Immature natural killer cell (primary cell): ENCODE measurements at regions not wholly inside any gene's neighbourhood (a gene's known extent, or its start where the extent isn't known, plus 50 kb on each side); places are given as distances from the start of the nearest gene placed in this dataset.

Experiments
- DNase-seq, 3 donors: peaks; one replicate each; pipeline ENCODE4 v3.0.0; 2022; ENCODE audit warnings: mixed read lengths in 1 of 3
- H3K27ac Mint-ChIP-seq, 6 donors: one replicate each; pipeline ENCODE4 v1.8.0; 2020; ENCODE audit warnings: mixed read lengths in 6 of 6, mild to moderate bottlenecking in 5 of 6, inconsistent platforms in 4 of 6, moderate library complexity in 3 of 6
- H3K27me3 Mint-ChIP-seq, 3 donors: one replicate each; pipeline ENCODE4 v1.8.0; 2020 to 2021; ENCODE audit warnings: low read depth in 3 of 3, mild to moderate bottlenecking in 3 of 3, mixed read lengths in 3 of 3, moderate library complexity in 3 of 3, inconsistent platforms in 1 of 3
- H3K36me3 Mint-ChIP-seq, 3 donors: one replicate each; pipeline ENCODE4 v1.8.0; 2020; ENCODE audit warnings: mixed read lengths in 3 of 3, inconsistent platforms in 2 of 3, mild to moderate bottlenecking in 2 of 3
- H3K4me1 Mint-ChIP-seq, 2 donors: one replicate each; pipeline ENCODE4 v1.8.0; 2020; ENCODE audit warnings: inconsistent platforms in 2 of 2, mild to moderate bottlenecking in 2 of 2, mixed read lengths in 2 of 2, moderate library complexity in 1 of 2
- H3K4me3 Mint-ChIP-seq, 5 donors: one replicate each; pipeline ENCODE4 v1.8.0; 2020; ENCODE audit warnings: mild to moderate bottlenecking in 5 of 5, mixed read lengths in 5 of 5, inconsistent platforms in 3 of 5, moderate library complexity in 3 of 5
- H3K9me3 Mint-ChIP-seq, 6 donors: one replicate each; pipeline ENCODE4 v1.8.0; 2020; ENCODE audit warnings: mild to moderate bottlenecking in 6 of 6, mixed read lengths in 6 of 6, inconsistent platforms in 4 of 6, moderate library complexity in 3 of 6

DNA sequence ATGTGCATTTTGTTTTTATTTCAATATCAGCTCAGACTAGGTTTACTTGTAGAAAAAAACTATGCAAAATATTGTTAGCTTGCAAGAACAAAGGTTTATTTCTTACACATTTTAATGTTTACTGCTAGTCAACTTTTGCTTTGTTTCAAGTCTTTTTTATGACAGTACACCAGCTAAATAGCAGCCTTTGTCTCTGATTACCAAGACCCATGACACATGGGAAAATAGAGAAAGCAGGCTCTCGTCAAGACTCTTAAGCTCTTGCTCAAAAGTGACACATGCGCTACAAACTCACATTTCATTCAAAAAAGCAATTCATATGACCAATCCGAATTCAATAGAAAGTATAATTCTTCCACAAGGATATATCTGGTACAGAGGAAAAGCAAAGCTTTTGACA is 642.3 kb upstream of the SLITRK1 start:
- no peak for DNase-seq
- Mint-ChIP-seq H3K4me1 (no peaks in the 10 kb centered on the region), H3K27ac (no peak overlapping the region), H3K4me3 (no peak overlapping the region), H3K36me3 (no peaks in the 10 kb centered on the region), H3K9me3 (peaks cover 0 to 15% (median 4%) of the 10 kb centered on the region in 6 donors), H3K27me3 (peaks cover 0 to 2% (median 1%) of the 10 kb centered on the region in 3 donors)

DNA sequence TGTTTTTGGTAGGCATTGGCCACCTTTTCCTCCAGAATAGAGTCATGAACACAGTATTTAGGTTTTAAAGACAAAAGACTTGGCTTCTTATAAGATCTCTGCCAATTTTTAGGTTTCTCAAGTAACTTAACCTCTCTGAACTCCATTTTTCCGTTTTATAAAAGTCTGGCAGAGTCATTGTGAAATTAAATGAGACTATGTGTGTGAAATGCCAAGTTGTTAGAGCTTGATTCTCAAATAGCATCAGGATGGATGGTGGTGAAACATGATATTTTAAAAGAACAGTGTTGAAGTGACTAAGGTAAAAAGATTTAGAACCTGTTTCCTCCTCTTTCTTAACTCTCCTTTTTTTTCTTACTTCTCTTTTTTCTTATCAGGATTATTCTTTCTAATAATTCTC is 617.7 kb upstream of the SLITRK1 start:
- H3K9me3 Mint-ChIP-seq = peaks cover 1 to 18% (median 9%) of the 10 kb centered on the region in 6 donors
- no peak overlapping the region for H3K27ac Mint-ChIP-seq
- H3K27me3 Mint-ChIP-seq = no peaks in the 10 kb centered on the region
- H3K4me1 Mint-ChIP-seq = no peaks in the 10 kb centered on the region
- no peak overlapping the region for H3K4me3 Mint-ChIP-seq
- no peak for DNase-seq
- peaks cover 0 to 3% (median 0%) of the 10 kb centered on the region in 3 donors for H3K36me3 Mint-ChIP-seq

DNA sequence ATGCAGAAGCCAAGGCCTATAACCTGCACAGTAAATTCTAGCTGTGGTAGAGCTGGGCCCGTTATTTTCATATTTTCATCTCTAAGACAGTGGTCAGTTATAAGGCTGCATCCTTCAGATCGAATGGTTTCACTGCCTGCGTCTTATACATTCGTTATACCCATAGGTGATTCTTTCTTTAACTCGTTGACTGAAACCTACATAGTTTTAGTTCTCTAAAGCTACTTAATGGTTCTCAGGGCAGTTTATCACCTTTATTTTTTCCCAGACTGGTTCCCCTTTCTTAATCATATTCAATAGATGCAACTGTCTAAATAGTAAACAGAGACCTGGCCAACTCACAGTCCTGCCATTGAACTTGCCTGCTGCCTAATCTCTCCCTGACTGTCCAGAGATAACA is 615.3 kb upstream of the SLITRK1 start:
- no peak overlapping the region for H3K27ac Mint-ChIP-seq
- no peak overlapping the region for H3K4me3 Mint-ChIP-seq
- no peaks in the 10 kb centered on the region for H3K36me3 Mint-ChIP-seq
- no peak for DNase-seq
- H3K4me1 Mint-ChIP-seq = no peaks in the 10 kb centered on the region
- no peaks in the 10 kb centered on the region for H3K27me3 Mint-ChIP-seq
- H3K9me3 Mint-ChIP-seq = peaks cover 6 to 18% (median 9%) of the 10 kb centered on the region in 6 donors

DNA sequence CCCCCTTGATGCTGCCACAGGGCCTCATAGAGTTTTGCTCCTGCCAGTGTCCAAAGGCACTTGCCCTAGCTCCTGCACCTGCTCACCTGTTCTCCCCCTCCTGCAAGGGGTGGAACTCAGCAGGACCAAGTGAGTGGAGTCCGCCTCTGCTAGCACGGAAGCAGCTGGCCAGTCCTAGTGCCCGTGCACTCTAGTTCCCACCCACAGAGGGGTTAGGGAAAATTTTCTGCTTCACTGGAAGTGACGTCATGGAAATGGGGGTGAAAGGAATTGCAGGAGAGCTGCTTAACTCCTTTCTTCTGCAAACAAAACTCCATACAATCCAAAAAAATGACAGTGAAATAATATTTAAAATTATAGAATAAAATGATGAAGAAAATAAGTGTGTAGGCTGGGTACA is 609.7 kb upstream of the SLITRK1 start:
- no peak overlapping the region for H3K4me3 Mint-ChIP-seq
- no peaks in the 10 kb centered on the region for H3K27me3 Mint-ChIP-seq
- no peak overlapping the region for H3K27ac Mint-ChIP-seq
- H3K9me3 Mint-ChIP-seq = peaks cover 0 to 19% (median 6%) of the 10 kb centered on the region in 6 donors
- no peaks in the 10 kb centered on the region for H3K4me1 Mint-ChIP-seq
- DNase-seq = no peak
- no peaks in the 10 kb centered on the region for H3K36me3 Mint-ChIP-seq

DNA sequence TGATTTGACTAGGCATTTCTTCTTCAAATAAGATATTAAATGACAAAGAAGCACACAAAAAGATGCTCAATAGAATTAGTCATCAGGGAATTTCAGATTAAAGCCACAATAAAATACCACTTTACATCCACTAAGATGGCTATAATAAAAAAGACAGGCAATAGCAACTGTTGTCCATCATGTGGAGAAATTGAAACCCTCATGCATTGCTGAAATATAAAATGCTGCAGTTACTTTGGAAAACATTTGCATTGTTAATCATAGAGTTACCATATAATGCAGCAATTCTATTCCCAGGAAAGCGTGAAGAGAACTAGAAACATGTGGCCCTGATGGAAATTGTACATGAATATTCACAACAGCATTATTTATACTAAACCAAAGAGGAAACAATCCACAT is 605.5 kb upstream of the SLITRK1 start:
- no peak overlapping the region for H3K27ac Mint-ChIP-seq
- H3K36me3 Mint-ChIP-seq = no peaks in the 10 kb centered on the region
- no peak for DNase-seq
- no peaks in the 10 kb centered on the region for H3K4me1 Mint-ChIP-seq
- no peaks in the 10 kb centered on the region for H3K27me3 Mint-ChIP-seq
- no peak overlapping the region for H3K4me3 Mint-ChIP-seq
- peaks cover 0 to 12% (median 6%) of the 10 kb centered on the region in 6 donors for H3K9me3 Mint-ChIP-seq

DNA sequence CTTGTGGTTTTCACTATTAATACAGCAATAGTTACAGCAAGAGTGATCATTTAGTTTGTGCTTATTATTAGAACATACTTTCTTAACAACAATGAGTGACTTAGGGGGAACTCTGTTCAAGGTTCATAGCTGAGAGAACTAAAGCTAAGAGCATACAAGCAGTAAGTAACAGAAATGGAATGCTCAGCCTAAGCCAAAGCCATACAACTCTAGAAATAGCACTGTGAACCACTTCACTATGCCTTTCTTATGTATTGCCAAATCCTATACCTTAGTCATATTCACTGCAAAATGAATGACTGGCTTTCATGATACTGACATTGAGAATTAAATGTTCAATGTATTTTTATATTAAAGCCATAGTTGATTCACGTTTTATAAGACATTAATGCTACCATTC is 599.7 kb upstream of the SLITRK1 start:
- peaks cover 0 to 11% (median 7%) of the 10 kb centered on the region in 6 donors for H3K9me3 Mint-ChIP-seq
- H3K27me3 Mint-ChIP-seq = no peaks in the 10 kb centered on the region
- H3K27ac Mint-ChIP-seq = no peak overlapping the region
- H3K36me3 Mint-ChIP-seq = no peaks in the 10 kb centered on the region
- H3K4me1 Mint-ChIP-seq = no peaks in the 10 kb centered on the region
- H3K4me3 Mint-ChIP-seq = no peak overlapping the region
- no peak for DNase-seq

DNA sequence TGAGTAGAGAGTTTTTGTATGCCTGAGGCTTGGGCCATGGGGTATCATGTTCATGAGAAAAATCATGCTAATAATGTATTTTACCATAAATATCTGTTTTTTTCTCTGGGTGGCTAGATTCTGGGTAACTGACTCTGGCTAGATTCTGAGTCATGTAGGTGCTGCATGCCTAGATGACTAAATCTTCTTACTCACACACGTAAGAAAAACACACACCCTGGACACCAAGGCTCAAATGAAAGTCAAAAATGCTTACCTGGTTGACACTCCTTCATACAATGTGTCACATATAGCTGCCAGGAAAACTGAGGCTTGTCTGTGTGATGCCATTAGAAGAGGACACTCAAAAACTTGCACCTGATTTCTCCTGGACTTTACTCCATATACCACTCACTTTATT is 597.4 kb upstream of the SLITRK1 start:
- no peak overlapping the region for H3K4me3 Mint-ChIP-seq
- H3K4me1 Mint-ChIP-seq = no peaks in the 10 kb centered on the region
- H3K27me3 Mint-ChIP-seq = peaks cover 0 to 2% (median 0%) of the 10 kb centered on the region in 3 donors
- DNase-seq = no peak
- H3K27ac Mint-ChIP-seq = no peak overlapping the region
- H3K9me3 Mint-ChIP-seq = peaks cover 7 to 19% (median 14%) of the 10 kb centered on the region in 6 donors
- no peaks in the 10 kb centered on the region for H3K36me3 Mint-ChIP-seq

DNA sequence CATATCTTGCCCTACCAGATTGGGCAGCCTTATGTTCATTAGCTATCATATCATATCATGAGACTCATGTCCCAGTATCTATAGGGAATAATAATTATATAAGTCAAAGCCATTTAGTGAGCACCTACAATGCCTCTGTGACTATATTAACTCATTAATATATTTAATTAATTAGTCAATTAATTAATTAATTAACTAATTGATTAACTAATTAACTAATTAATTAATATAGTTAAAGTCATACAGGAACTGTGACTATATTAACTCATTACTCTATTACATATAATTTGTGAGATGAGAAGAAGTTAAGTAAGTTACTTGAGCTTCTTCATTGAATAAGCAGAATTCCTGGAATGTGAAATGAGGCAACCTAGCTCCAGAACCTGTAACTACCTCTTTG is 588.3 kb upstream of the SLITRK1 start:
- H3K4me3 Mint-ChIP-seq = no peak overlapping the region
- H3K36me3 Mint-ChIP-seq = no peaks in the 10 kb centered on the region
- H3K27ac Mint-ChIP-seq = no peak overlapping the region
- peaks cover 0 to 2% (median 0%) of the 10 kb centered on the region in 3 donors for H3K27me3 Mint-ChIP-seq
- H3K4me1 Mint-ChIP-seq = no peaks in the 10 kb centered on the region
- no peak for DNase-seq
- peaks cover 0 to 17% (median 10%) of the 10 kb centered on the region in 6 donors for H3K9me3 Mint-ChIP-seq

DNA sequence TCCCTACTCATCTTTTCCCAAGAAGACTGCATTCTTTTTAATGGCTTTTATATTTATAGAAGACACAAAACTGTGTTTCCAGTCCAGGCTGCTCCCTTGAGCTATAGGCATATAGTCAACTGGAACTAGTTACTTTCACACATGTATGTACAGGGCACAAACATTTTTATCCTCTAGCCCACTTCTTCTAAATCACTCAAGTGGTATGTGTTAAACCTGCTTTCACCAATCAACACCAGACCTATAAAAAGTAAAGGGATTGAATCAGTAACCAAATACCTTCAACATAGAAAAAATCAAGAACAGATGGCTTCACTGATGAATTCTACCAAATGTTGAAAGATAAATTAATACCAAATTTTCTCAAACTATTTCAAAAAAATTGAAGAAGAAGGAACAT is 584.2 kb upstream of the SLITRK1 start:
- DNase-seq = no peak
- H3K27ac Mint-ChIP-seq = no peak overlapping the region
- peaks cover 2 to 24% (median 15%) of the 10 kb centered on the region in 6 donors for H3K9me3 Mint-ChIP-seq
- H3K4me1 Mint-ChIP-seq = no peaks in the 10 kb centered on the region
- no peaks in the 10 kb centered on the region for H3K36me3 Mint-ChIP-seq
- peaks cover 0 to 2% (median 0%) of the 10 kb centered on the region in 3 donors for H3K27me3 Mint-ChIP-seq
- no peak overlapping the region for H3K4me3 Mint-ChIP-seq

DNA sequence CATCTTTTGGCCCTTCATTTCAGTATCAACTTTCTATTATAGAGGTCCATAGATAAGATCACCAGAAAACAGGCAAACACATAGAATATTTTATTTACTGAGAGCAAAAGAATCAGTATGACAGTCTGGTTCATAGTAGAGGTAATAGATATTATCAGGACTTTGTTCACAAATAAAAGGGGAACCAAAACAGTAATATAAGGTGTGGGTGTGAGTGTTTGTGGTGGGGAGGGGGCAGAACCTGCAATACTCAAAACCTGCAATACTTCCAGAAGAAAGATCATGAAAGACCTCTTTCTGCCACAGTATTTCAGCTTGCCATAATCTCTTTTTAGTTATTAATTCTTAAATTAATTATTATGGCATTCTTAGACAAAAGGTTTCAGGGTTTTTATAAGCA is 578.7 kb upstream of the SLITRK1 start:
- Mint-ChIP-seq H3K4me3 (no peak overlapping the region), H3K36me3 (no peaks in the 10 kb centered on the region), H3K9me3 (peaks cover 2 to 29% (median 13%) of the 10 kb centered on the region in 6 donors), H3K4me1 (no peaks in the 10 kb centered on the region), H3K27ac (no peak overlapping the region), H3K27me3 (peaks cover 0 to 2% (median 2%) of the 10 kb centered on the region in 3 donors)
- no peak for DNase-seq

DNA sequence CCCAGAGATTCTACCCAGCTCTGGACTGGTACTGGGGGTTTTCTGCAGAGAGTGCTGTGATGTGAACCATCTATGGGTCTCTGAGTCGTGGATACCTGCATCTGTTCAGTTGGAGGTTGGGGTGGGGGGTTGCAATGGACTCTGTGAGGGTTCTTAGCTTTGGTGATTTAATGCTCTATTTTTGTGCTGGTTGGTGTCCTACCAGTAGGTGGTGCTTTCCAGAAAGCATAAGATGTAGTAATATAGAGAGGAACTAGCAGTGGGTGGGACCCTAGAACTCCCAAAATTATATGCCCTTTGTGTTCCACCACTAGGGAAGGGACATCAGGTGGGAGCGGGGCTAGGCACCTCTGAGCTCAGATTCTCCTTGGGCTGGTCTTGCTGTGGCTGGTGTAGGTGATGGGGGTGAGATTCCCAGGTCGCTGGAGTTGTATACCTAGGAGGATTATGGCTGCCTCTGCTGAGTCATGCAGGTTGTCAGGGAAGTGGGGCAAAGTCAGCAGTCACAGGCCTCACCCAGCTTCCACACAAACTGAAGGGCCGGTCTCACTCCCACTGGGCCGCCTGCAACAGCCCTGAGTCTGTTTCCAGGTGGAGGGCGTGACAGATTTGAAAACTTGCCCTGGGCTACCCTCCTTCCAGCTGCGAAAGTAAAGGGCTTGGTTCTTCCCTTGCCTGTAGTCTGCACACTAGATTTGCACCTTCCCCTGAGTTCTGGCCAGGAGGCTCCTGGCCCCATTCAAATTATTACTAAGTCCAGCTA is 573.0 kb upstream of the SLITRK1 start:
- Mint-ChIP-seq H3K4me3 (no peak overlapping the region), H3K27ac (no peak overlapping the region), H3K9me3 (peaks cover 5 to 16% (median 7%) of the 10 kb centered on the region in 6 donors)

DNA sequence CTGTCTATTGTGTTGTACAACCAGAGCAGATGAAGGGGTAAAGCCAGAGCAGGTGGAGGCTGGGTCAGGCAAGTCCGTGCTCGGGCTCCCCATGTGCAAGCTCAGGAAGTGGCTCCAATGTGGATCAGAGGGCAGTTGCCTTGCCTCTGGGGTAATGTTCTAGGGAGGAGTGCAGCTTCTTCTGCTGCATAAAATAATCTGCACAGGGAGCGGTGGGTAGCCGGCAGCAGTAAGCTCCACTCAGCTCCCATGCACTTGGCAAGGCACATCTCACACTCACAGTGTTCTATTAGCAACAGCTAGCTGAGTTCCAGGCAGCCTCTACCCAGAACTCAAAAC is 565.3 kb upstream of the SLITRK1 start:
- DNase-seq = no peak
- H3K4me1 Mint-ChIP-seq = no peaks in the 10 kb centered on the region
- H3K36me3 Mint-ChIP-seq = no peaks in the 10 kb centered on the region
- peaks cover 3 to 20% (median 7%) of the 10 kb centered on the region in 6 donors for H3K9me3 Mint-ChIP-seq
- H3K27ac Mint-ChIP-seq = no peak overlapping the region
- H3K27me3 Mint-ChIP-seq = peaks cover 0 to 3% (median 1%) of the 10 kb centered on the region in 3 donors
- no peak overlapping the region for H3K4me3 Mint-ChIP-seq

More for the DNA sequence above, 573.0 kb upstream of the SLITRK1 start:
- Mint-ChIP-seq H3K27me3 (peaks cover 0 to 2% (median 1%) of the 10 kb centered on the region in 3 donors), H3K36me3 (peaks cover 0 to 5% (median 0%) of the 10 kb centered on the region in 3 donors), H3K4me1 (no peaks in the 10 kb centered on the region)
- DNase-seq = no peak

DNA sequence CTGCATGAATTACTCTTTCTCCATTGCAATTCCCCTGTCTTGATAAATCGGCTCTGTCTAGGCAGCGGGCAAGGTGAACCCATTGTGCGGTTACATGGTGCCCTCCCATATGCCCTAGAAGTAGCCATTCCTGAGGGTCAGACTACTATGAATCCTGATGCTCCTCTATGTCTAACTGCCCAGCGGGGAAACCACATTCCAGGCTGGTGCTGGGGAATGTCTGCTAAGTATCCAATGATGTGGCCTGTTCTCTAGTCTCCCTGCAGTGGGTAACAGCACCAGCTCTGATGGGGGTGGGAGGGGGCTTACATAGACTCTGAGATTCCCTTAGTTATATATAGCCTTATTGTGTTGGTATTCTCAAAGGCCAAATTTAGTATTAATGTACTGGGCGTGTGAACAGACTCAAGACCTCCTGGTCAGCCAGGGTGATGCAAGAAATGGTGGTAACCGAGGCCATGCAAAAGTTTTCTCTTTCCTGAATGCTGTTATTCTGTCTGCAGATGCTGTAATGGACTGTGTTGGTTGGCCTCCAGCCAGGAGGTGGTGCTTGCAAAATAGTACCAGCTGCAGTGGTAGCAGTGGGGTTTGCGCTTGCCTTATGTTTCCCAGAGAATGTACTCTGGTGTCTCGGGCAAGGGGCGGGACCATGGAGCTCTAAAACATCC is 564.8 kb upstream of the SLITRK1 start:
- H3K27me3 Mint-ChIP-seq = peaks cover 0 to 3% (median 1%) of the 10 kb centered on the region in 3 donors
- H3K36me3 Mint-ChIP-seq = no peaks in the 10 kb centered on the region

DNA sequence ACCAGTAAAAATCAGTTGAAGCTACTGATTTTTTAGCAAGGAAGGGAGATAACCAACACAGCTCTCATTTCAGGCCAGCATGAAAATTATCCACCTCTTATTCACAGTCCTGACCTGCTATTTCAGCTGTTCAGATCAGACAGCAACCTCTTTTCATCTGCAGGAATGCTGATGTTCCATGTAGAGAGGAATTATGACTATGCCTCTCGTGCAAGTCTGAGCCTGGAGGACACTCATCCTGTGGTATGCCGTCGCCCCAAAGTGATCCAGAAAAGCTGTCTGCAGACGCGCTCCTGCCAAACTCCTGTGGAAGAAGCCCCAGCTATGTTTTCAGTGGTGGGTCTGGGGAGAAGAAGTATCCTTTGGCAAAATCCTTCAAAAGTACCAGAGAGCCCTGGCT is 563.5 kb upstream of the SLITRK1 start:
- no peak overlapping the region for H3K27ac Mint-ChIP-seq
- H3K4me1 Mint-ChIP-seq = no peaks in the 10 kb centered on the region
- H3K27me3 Mint-ChIP-seq = peaks cover 0 to 2% (median 1%) of the 10 kb centered on the region in 3 donors
- DNase-seq = no peak
- peaks cover 2 to 20% (median 6%) of the 10 kb centered on the region in 6 donors for H3K9me3 Mint-ChIP-seq
- H3K36me3 Mint-ChIP-seq = no peaks in the 10 kb centered on the region
- no peak overlapping the region for H3K4me3 Mint-ChIP-seq

More for the DNA sequence above, 564.8 kb upstream of the SLITRK1 start:
- H3K4me1 Mint-ChIP-seq = no peaks in the 10 kb centered on the region
- no peak for DNase-seq
- no peak overlapping the region for H3K4me3 Mint-ChIP-seq
- H3K27ac Mint-ChIP-seq = no peak overlapping the region
- peaks cover 3 to 20% (median 6%) of the 10 kb centered on the region in 6 donors for H3K9me3 Mint-ChIP-seq
